Hematopoietic multipotent progenitor cell treated with erythropoietin and hydrocortisone succinate and interleukin-3 and kit ligand, for 6 days (in vitro differentiated cells): ENCODE measurements at regions not wholly inside any gene's neighbourhood (a gene's known extent, or its start where the extent isn't known, plus 50 kb on each side); places are given as distances from the start of the nearest gene placed in this dataset.

Source experiments
- DNase-seq: peaks from one replicate; pipeline ENCODE4 v3.0.0-alpha.2; 2015

- DNase-seq = no peak
These were observed 151.8 kb downstream of the TBX5 start for GRCh38 chr12:114253976-114254778.

- no peak for DNase-seq
These were observed 157.4 kb downstream of the TBX5 start for GRCh38 chr12:114248527-114248926.

GRCh38 chr12:114245555-114245954 is 160.4 kb downstream of the TBX5 start:
- no peak for DNase-seq

GRCh38 chr12:114241973-114242434 is 163.9 kb downstream of the TBX5 start:
- DNase-seq = no peak

GRCh38 chr12:114240288-114240687 is 165.7 kb downstream of the TBX5 start:
- DNase-seq = no peak

GRCh38 chr12:114238808-114239207 is 167.1 kb downstream of the TBX5 start:
- DNase-seq = no peak

GRCh38 chr12:114237230-114237629 is 168.7 kb downstream of the TBX5 start:
- DNase-seq = no peak

- DNase-seq = no peak
These were observed 173.8 kb downstream of the TBX5 start for GRCh38 chr12:114232187-114232586.

- no peak for DNase-seq
These were observed 176.8 kb downstream of the TBX5 start for GRCh38 chr12:114229150-114229549.

- DNase-seq = no peak
These were observed 179.6 kb downstream of the TBX5 start for GRCh38 chr12:114226241-114226928.

- no peak for DNase-seq
These were observed 183.8 kb downstream of the TBX5 start for GRCh38 chr12:114221957-114222630.

- DNase-seq = no peak
These were observed 184.7 kb downstream of the TBX5 start for GRCh38 chr12:114221136-114221833.

GRCh38 chr12:114220311-114220710 is 185.6 kb downstream of the TBX5 start:
- no peak for DNase-seq

GRCh38 chr12:114218136-114218535 is 187.8 kb downstream of the TBX5 start:
- DNase-seq = no peak

GRCh38 chr12:114215746-114216145 is 190.2 kb downstream of the TBX5 start:
- no peak for DNase-seq

- DNase-seq = peak; percentile 21
These were observed 192.8 kb downstream of the TBX5 start for GRCh38 chr12:114213055-114213581.

- DNase-seq = no peak
These were observed 196.1 kb downstream of the TBX5 start for GRCh38 chr12:114209861-114210260.

- no peak for DNase-seq
These were observed 199.4 kb downstream of the TBX5 start for GRCh38 chr12:114206525-114206924.

GRCh38 chr12:114201794-114202193 is 204.2 kb downstream of the TBX5 start:
- DNase-seq = no peak

- no peak for DNase-seq
These were observed 211.0 kb downstream of the TBX5 start for GRCh38 chr12:114194956-114195355.

- no peak for DNase-seq
These were observed 211.9 kb downstream of the TBX5 start for GRCh38 chr12:114194066-114194465.

GRCh38 chr12:114193474-114193873 is 212.5 kb downstream of the TBX5 start:
- DNase-seq = no peak

GRCh38 chr12:114192549-114192948 is 213.4 kb downstream of the TBX5 start:
- no peak for DNase-seq
